ENCODE measurements at regions not wholly inside any gene's neighbourhood (a gene's known extent, or its start where the extent isn't known, plus 50 kb on each side); places are given as distances from the start of the nearest gene placed in this dataset.

- Mint-ChIP-seq H3K4me1 (no peaks in the 10 kb centered on the region), H3K36me3 (no peaks in the 10 kb centered on the region), H3K9me3 (no peaks in the 10 kb centered on the region), H3K27ac (no peak overlapping the region), H3K27me3 (no peaks in the 10 kb centered on the region), H3K4me3 (no peak overlapping the region)
- ATAC-seq, result no peak
Measured at GRCh38 chr7:148950806-148951205, 66.7 kb upstream of the EZH2 start.

- Mint-ChIP-seq H3K4me1 (peaks cover 4% of the 10 kb centered on the region), H3K27ac (no peak overlapping the region), H3K27me3 (no peaks in the 10 kb centered on the region), H3K9me3 (no peaks in the 10 kb centered on the region), H3K4me3 (no peak overlapping the region), H3K36me3 (no peaks in the 10 kb centered on the region)
- ATAC-seq, result no peak
Measured at GRCh38 chr7:148944935-148945934, 61.1 kb upstream of the EZH2 start.

DNA sequence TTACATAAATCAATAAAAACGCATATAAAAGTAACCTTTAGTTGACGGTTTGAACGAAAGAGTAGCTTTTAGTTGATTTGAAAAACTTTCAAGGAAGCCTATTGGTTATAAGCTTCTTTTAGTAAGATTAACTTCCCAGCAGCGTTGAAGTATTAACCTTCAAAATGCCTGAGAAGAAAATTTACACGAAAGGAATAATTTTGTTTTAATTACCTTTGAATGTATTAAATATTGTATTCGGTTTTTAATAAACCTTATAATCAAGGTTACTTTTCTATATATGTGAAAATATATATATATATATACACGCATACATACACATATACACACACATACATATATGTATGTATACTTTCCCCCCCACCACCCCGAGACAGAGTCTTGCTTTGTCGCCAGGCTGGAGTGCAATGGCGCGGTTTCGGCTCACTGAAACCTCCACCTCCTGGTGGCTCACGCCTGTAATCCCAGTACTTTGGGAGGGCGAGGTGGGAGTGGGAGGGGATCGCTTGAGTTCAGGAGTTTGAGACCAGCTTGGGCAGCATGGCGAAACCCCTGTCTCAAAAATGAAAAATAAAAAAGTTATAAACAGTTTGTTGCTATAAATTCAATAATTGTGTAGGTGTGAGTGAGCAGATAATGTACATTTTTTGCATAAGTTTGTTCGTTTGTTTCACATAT lies 57.6 kb upstream of the EZH2 start:
- no peaks in the 10 kb centered on the region for H3K27me3 Mint-ChIP-seq

DNA sequence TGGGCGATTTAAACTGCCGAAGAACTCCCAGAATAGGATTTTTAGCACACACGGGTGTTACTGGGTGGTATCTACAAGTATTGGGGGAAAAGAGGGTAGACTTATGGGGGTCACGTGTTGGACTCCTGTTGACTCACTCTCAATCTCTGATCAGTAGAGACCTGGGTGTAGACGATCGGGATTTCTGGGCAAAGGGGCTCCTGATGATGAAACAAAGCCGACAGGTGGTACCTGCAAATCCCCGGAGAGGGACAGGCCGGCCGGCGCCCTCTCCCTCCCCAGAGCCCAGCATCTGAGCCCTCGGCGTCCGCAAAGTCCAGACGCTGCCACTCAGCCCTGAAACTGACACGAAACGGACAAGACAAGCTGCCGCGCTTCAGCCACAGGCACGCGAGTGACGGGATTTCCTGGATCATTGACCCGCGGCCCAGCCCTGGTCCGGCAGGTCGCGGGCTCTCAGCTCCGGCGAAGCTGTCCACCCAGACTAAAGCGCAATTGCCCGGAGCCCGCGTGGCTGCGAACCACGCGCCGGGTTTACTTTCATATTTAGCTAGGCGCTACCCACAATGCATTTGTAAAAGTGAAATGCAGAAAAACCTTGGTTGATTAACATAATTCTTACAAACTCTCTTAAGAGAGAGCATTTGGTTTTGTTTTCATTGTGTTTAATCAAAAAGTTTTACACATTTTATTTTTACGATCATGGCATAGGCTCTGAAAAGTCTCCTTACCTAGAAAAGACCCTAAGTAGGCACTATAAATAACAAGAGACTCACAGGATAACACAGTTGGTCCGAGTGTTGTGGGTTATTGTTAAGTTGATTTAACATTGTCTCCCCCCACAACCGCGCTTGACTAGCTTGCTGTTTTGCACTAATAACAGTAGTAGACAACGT lies 56.9 kb upstream of the EZH2 start:
- Mint-ChIP-seq H3K36me3 (no peaks in the 10 kb centered on the region), H3K27ac (peak overlapping the region; percentile 100), H3K4me1 (peaks cover 17% of the 10 kb centered on the region), H3K4me3 (peak overlapping the region; percentile 96), H3K9me3 (no peaks in the 10 kb centered on the region), H3K27me3 (no peaks in the 10 kb centered on the region)
- ATAC-seq, result peak; percentile 90

More for the DNA sequence above, 57.6 kb upstream of the EZH2 start:
- no peaks in the 10 kb centered on the region for H3K36me3 Mint-ChIP-seq
- peaks cover 17% of the 10 kb centered on the region for H3K4me1 Mint-ChIP-seq
- no peak for ATAC-seq
- H3K27ac Mint-ChIP-seq, result peak overlapping the region; percentile 100
- H3K4me3 Mint-ChIP-seq, result peak overlapping the region; percentile 96
- no peaks in the 10 kb centered on the region for H3K9me3 Mint-ChIP-seq

DNA sequence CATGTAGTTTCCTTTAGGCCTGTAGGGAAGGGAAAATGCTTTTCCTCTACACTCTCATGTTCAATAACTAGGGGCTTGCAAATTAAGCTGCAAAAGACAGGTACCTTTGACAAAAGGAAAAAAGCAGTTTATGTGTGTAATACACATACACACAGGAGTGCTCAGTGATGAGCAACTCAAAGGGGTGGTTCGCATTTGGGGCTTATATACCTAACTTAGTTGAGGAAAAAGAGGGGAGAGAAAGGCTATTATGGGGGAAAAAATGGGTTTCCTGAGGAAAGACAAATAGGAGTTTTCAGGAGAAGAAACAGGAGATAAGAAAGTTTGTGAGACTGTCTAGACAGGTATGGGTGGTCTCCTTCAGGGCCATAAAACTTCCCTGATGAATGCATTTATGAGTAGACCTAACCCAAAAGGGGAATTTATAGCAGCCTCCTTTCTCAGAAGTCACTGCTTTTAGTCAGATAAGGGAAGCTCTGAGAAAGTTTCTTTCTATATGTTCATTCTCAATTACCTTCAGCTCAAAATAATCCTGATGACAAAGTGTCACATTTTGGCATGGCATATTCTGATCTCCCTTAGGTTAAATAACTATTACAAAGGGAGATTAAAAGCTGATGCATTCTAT lies 55.2 kb upstream of the EZH2 start:
- H3K27ac Mint-ChIP-seq, result peak overlapping the region; percentile 84
- no peaks in the 10 kb centered on the region for H3K27me3 Mint-ChIP-seq
- H3K4me1 Mint-ChIP-seq, result peaks cover 19% of the 10 kb centered on the region
- H3K9me3 Mint-ChIP-seq, result no peaks in the 10 kb centered on the region
- H3K4me3 Mint-ChIP-seq, result peak overlapping the region; percentile 42
- H3K36me3 Mint-ChIP-seq, result no peaks in the 10 kb centered on the region
- ATAC-seq, result peak; percentile 68

DNA sequence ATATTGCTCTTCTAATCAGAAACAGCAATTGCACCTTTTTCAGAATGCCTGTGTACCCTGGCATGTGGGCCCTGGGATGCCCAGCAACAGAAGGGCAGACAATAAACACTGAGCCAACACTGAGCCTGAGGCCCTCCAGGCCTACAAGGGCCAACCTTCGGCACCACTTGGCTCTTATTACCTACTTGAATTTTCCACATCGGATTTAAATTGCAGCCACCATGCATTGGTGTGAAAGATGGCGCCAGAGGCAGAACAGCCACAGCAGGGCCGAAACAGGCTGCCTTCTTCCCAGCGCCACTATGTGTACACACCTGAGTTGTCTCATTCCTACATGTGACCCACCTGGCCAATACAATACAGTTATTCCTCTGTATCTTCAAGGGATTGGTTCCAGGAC lies 51.4 kb upstream of the EZH2 start:
- no peaks in the 10 kb centered on the region for H3K9me3 Mint-ChIP-seq
- peaks cover 19% of the 10 kb centered on the region for H3K4me1 Mint-ChIP-seq
- H3K27me3 Mint-ChIP-seq, result no peaks in the 10 kb centered on the region
- H3K4me3 Mint-ChIP-seq, result no peak overlapping the region
- no peak for ATAC-seq
- no peaks in the 10 kb centered on the region for H3K36me3 Mint-ChIP-seq
- H3K27ac Mint-ChIP-seq, result no peak overlapping the region
